ENCODE measurements at regions not wholly inside any gene's neighbourhood (a gene's known extent, or its start where the extent isn't known, plus 50 kb on each side); places are given as distances from the start of the nearest gene placed in this dataset.

- H3K4me1 ChIP-seq (replicated peaks in 1 of 2) = no peaks in the 10 kb centered on the region
- H3K9me3 ChIP-seq (replicated peaks in 1 of 3) = no peaks in the 10 kb centered on the region
- H3K27ac ChIP-seq = no peak overlapping the region
- 78 to 85% (median 81%) methylated on average over 16 of the region's 16 CpGs for WGBS, 4 donors
- intact Hi-C loops (cut with DNase I) = no loop called here
- no peak for DNase-seq
- no peaks in the 10 kb centered on the region for H3K36me3 ChIP-seq (replicated peaks in 1 of 2)
- H3K4me3 ChIP-seq = no peak overlapping the region
- no peak for TF ChIP-seq CTCF (IDR thresholded peaks at IDR 0.05)
- H3K27me3 ChIP-seq = no peaks in the 10 kb centered on the region
Measured at GRCh38 chr15:94701281-94701985, 470.1 kb downstream of the MCTP2 start.

- H3K4me1 ChIP-seq (replicated peaks in 1 of 2) = no peaks in the 10 kb centered on the region
- no peaks in the 10 kb centered on the region for H3K27me3 ChIP-seq
- WGBS, 4 donors = 64 to 75% (median 69%) methylated on average over 3 of the region's 3 CpGs
- TF ChIP-seq CTCF (IDR thresholded peaks at IDR 0.05) = no peak
- TF ChIP-seq POLR2A (IDR thresholded peaks at IDR 0.05) = no peak
- H3K4me3 ChIP-seq = no peak overlapping the region
- no peak overlapping the region for H3K27ac ChIP-seq
- H3K9me3 ChIP-seq (replicated peaks in 1 of 3) = no peaks in the 10 kb centered on the region
- H3K36me3 ChIP-seq (replicated peaks in 1 of 2) = no peaks in the 10 kb centered on the region
- no peak for DNase-seq
- intact Hi-C loops (cut with DNase I) = no loop called here
Measured at GRCh38 chr15:94703596-94703995, 472.2 kb downstream of the MCTP2 start.

GRCh38 chr15:94704421-94704820 lies 473.1 kb downstream of the MCTP2 start:
- TF ChIP-seq POLR2A (IDR thresholded peaks at IDR 0.05) = no peak
- TF ChIP-seq CTCF (IDR thresholded peaks at IDR 0.05) = no peak
- intact Hi-C loops (cut with DNase I) = no loop called here

GRCh38 chr15:94704946-94705345 lies 473.6 kb downstream of the MCTP2 start:
- no peaks in the 10 kb centered on the region for H3K27me3 ChIP-seq
- TF ChIP-seq CTCF (IDR thresholded peaks at IDR 0.05) = no peak
- TF ChIP-seq POLR2A (IDR thresholded peaks at IDR 0.05) = no peak
- no peak overlapping the region for H3K4me3 ChIP-seq
- H3K4me1 ChIP-seq (replicated peaks in 1 of 2) = no peaks in the 10 kb centered on the region
- DNase-seq = no peak
- H3K27ac ChIP-seq = no peak overlapping the region
- intact Hi-C loops (cut with DNase I) = no loop called here
- WGBS, 4 donors = 62 to 78% (median 74%) methylated on average over 2 of the region's 2 CpGs
- no peaks in the 10 kb centered on the region for H3K9me3 ChIP-seq (replicated peaks in 1 of 3)
- no peaks in the 10 kb centered on the region for H3K36me3 ChIP-seq (replicated peaks in 1 of 2)

More at GRCh38 chr15:94704421-94704820, 473.1 kb downstream of the MCTP2 start:
- Histone ChIP-seq H3K4me3 (no peak overlapping the region), H3K9me3 (replicated peaks in 1 of 3) (no peaks in the 10 kb centered on the region), H3K36me3 (replicated peaks in 1 of 2) (no peaks in the 10 kb centered on the region), H3K27me3 (no peaks in the 10 kb centered on the region), H3K27ac (no peak overlapping the region), H3K4me1 (replicated peaks in 1 of 2) (no peaks in the 10 kb centered on the region)
- no peak for DNase-seq
